Adrenal gland (tissue), 9 donors: ENCODE measurements at regions not wholly inside any gene's neighbourhood (a gene's known extent, or its start where the extent isn't known, plus 50 kb on each side); places are given as distances from the start of the nearest gene placed in this dataset.

Source experiments
- DNase-seq, 7 donors: peaks; one replicate each; pipeline ENCODE4 v3.0.0-alpha.2; 2019 to 2020
- H3K27ac ChIP-seq, 5 donors: fragments of 200-600 bp; sonication (generic) in 4 of 5; 1 replicate in 3 of 5; 2 replicates in 2 of 5; pipeline versions ENCODE4 v1.5.1 to v1.8.0; 2016 to 2020; ENCODE audit warnings: mild to moderate bottlenecking in 1 of 5
- H3K27me3 ChIP-seq: fragments of 200-600 bp; 2 replicates; pipeline ENCODE4 v1.8.0; 2021
- H3K36me3 ChIP-seq, 2 donors: fragments of 200-600 bp; replicated peaks in 1 of 2; 1 replicate in 1 of 2; 2 replicates in 1 of 2; pipeline versions ENCODE4 v1.5.1 to v1.8.0; 2018 to 2022
- H3K4me1 ChIP-seq, 2 donors: fragments of 200-600 bp; replicated peaks in 1 of 2; 1 replicate in 1 of 2; 2 replicates in 1 of 2; pipeline versions ENCODE4 v1.5.1 to v1.8.0; 2018 to 2021
- H3K4me3 ChIP-seq, 4 donors: fragments of 200-600 bp; sonication (generic) in 3 of 4; one replicate each; pipeline ENCODE4 v1.5.1; 2016 to 2018
- H3K9me3 ChIP-seq, 3 donors: fragments of 200-600 bp; sonication (generic) in 1 of 3; replicated peaks in 1 of 3; 1 replicate in 2 of 3; 2 replicates in 1 of 3; pipeline versions ENCODE4 v1.5.1 to v1.8.0; 2016 to 2021
- POLR2A ChIP-seq, 2 donors: fragments of 450-650 bp; IDR thresholded peaks; one replicate each; pipeline ENCODE4 v1.6.1; 2017; ENCODE audit warnings: antibody characterized with exemption in 2 of 2, mild to moderate bottlenecking in 2 of 2, moderate library complexity in 1 of 2
- WGBS, 4 donors: extraction: QIAGEN DNeasy Blood & Tissue Kit in 2 of 4; methylation state at CpG; one replicate each; pipeline versions ENCODE4 v1.1.5 to v1.1.7; 2013 to 2017; 5-methylcytosine and 5-hydroxymethylcytosine counted together
- intact Hi-C, 2 donors: fragments of 100-400 bp; cut with DNase I; formaldehyde crosslinking; loops; one replicate each; pipeline versions ENCODE4 v1.14.1 to v1.15.0; 2022 to 2023
- TF ChIP-seq, protein P1 (sequence below), 6 experiments: fragments of 450-650 bp in 4 of 6; fragments of 200-600 bp in 2 of 6; sonication (generic) in 1 of 6; IDR thresholded peaks; 1 replicate in 5 of 6; 2 replicates in 1 of 6; pipeline versions ENCODE4 v1.5.1 to v1.8.0; 2016 to 2021; ENCODE audit warnings: antibody characterized with exemption in 6 of 6, mild to moderate bottlenecking in 2 of 6, moderate library complexity in 1 of 6
- donor health status: healthy with polysubstance abuse.
- donor health status: Bipolar disorder and iron deficiency.
- donor health status: DM: yes; HTN: yes; CAD: no.
- donor health status: DM: no; HTN: no; CAD: no.
- donor health status: DM: no; HTN: no; CAD: no.

DNA sequence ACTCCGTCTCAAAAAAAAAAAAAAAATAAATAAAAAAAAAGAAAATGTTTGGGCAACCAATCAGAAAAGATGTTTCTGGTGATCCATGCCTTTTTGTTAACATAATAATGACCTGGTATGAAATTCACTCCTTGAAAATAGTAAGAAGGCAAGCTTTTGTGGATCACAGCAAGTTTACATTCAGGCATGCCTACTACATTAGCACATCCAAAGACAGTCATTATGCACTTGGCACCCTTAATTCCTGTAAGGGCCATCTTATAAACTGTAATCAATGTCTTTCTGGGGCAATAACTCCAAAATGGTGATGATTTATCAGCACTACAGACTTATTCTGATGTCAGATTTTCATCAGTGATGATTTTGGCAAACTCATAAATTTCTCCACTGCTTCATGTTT, 1871.6 kb upstream of the AGA start:
- Histone ChIP-seq H3K4me1 (no peaks in the 10 kb centered on the region), H3K9me3 (no peaks in the 10 kb centered on the region), H3K36me3 (no peaks in the 10 kb centered on the region), H3K27me3 (no peaks in the 10 kb centered on the region), H3K27ac (no peak overlapping the region), H3K4me3 (no peak overlapping the region)
- TF ChIP-seq, protein P1, sequence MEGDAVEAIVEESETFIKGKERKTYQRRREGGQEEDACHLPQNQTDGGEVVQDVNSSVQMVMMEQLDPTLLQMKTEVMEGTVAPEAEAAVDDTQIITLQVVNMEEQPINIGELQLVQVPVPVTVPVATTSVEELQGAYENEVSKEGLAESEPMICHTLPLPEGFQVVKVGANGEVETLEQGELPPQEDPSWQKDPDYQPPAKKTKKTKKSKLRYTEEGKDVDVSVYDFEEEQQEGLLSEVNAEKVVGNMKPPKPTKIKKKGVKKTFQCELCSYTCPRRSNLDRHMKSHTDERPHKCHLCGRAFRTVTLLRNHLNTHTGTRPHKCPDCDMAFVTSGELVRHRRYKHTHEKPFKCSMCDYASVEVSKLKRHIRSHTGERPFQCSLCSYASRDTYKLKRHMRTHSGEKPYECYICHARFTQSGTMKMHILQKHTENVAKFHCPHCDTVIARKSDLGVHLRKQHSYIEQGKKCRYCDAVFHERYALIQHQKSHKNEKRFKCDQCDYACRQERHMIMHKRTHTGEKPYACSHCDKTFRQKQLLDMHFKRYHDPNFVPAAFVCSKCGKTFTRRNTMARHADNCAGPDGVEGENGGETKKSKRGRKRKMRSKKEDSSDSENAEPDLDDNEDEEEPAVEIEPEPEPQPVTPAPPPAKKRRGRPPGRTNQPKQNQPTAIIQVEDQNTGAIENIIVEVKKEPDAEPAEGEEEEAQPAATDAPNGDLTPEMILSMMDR (IDR thresholded peaks at IDR 0.05): no peak
- TF ChIP-seq POLR2A (IDR thresholded peaks at IDR 0.05): no peak
- intact Hi-C loops: no loop called here
- 63 to 100% (median 88%) methylated on average over 1 of the region's 1 CpG for WGBS, 4 donors
- DNase-seq: no peak

DNA sequence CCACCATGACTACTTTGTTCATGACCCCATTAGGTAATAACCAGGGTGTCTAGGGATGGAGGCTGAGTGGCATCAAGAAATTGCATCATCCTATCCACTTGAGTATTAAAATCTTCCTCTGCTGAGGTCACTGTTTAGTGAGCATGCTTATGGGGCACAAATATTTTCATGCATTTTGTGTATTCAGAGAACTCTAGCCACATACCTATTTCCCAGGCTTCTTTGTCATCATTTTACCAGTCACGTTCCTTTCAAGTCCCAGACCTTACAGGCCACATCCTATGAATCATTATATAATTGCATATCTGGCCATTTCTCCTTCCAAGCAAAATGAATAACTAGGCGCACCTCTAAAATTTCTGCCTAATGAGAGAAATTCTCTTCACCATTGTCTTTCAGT, 1882.9 kb upstream of the AGA start:
- Histone ChIP-seq H3K9me3 (no peaks in the 10 kb centered on the region), H3K4me3 (no peak overlapping the region), H3K36me3 (no peaks in the 10 kb centered on the region), H3K27ac (no peak overlapping the region), H3K27me3 (no peaks in the 10 kb centered on the region), H3K4me1 (no peaks in the 10 kb centered on the region)
- no peak for DNase-seq
- WGBS, 4 donors: 75 to 92% (median 83%) methylated on average over 2 of the region's 2 CpGs
- intact Hi-C loops: no loop called here
- TF ChIP-seq, protein P1 (IDR thresholded peaks at IDR 0.05): no peak
- TF ChIP-seq POLR2A (IDR thresholded peaks at IDR 0.05): no peak

GRCh38 chr4:179328627-179329026, 1886.4 kb upstream of the AGA start:
- intact Hi-C loops: no loop called here
- WGBS, 4 donors: 72 to 89% (median 77%) methylated on average over 8 of the region's 8 CpGs
- Histone ChIP-seq H3K9me3 (no peaks in the 10 kb centered on the region), H3K4me3 (no peak overlapping the region), H3K36me3 (no peaks in the 10 kb centered on the region), H3K27me3 (no peaks in the 10 kb centered on the region), H3K4me1 (no peaks in the 10 kb centered on the region), H3K27ac (no peak overlapping the region)
- TF ChIP-seq, protein P1 (IDR thresholded peaks at IDR 0.05): no peak
- TF ChIP-seq POLR2A (IDR thresholded peaks at IDR 0.05): no peak
- DNase-seq: no peak

- no peaks in the 10 kb centered on the region for H3K9me3 ChIP-seq
- intact Hi-C loops: no loop called here
- no peaks in the 10 kb centered on the region for H3K36me3 ChIP-seq
- H3K27ac ChIP-seq: no peak overlapping the region
- no peaks in the 10 kb centered on the region for H3K27me3 ChIP-seq
- H3K4me1 ChIP-seq: no peaks in the 10 kb centered on the region
- no peak for DNase-seq
- 63 to 69% (median 66%) methylated on average over 6 of the region's 6 CpGs for WGBS, 4 donors
- H3K4me3 ChIP-seq: no peak overlapping the region
- TF ChIP-seq POLR2A (IDR thresholded peaks at IDR 0.05): no peak
- TF ChIP-seq, protein P1 (IDR thresholded peaks at IDR 0.05): no peak
Measured at GRCh38 chr4:179331362-179331761, 1889.1 kb upstream of the AGA start.
